Globus pallidus (tissue), 1 donor: ENCODE measurements at regions not wholly inside any gene's neighbourhood (a gene's known extent, or its start where the extent isn't known, plus 50 kb on each side); places are given as distances from the start of the nearest gene placed in this dataset.

Source experiments
- DNase-seq: peaks from one replicate; pipeline ENCODE4 v3.0.0-alpha.2; 2015; ENCODE audit warnings: low spot score

GRCh38 chr13:112225429-112226090 is 150.6 kb upstream of the SPACA7 start:
- no peak for DNase-seq

- DNase-seq = no peak
These were observed 149.7 kb upstream of the SPACA7 start for GRCh38 chr13:112226320-112227002.

- no peak for DNase-seq
These were observed 149.1 kb upstream of the SPACA7 start for GRCh38 chr13:112227031-112227430.

- no peak for DNase-seq
These were observed 146.7 kb upstream of the SPACA7 start for GRCh38 chr13:112229445-112229844.

- DNase-seq = no peak
These were observed 145.9 kb upstream of the SPACA7 start for GRCh38 chr13:112229992-112230872.

GRCh38 chr13:112231451-112232083 is 144.6 kb upstream of the SPACA7 start:
- no peak for DNase-seq

GRCh38 chr13:112233256-112233655 is 142.9 kb upstream of the SPACA7 start:
- DNase-seq = no peak

GRCh38 chr13:112233716-112234115 is 142.4 kb upstream of the SPACA7 start:
- no peak for DNase-seq

GRCh38 chr13:112234131-112234875 is 141.9 kb upstream of the SPACA7 start:
- no peak for DNase-seq

GRCh38 chr13:112236016-112236415 is 140.1 kb upstream of the SPACA7 start:
- no peak for DNase-seq

- no peak for DNase-seq
These were observed 139.5 kb upstream of the SPACA7 start for GRCh38 chr13:112236539-112237197.

GRCh38 chr13:112238436-112238995 is 137.6 kb upstream of the SPACA7 start:
- no peak for DNase-seq

- DNase-seq = no peak
These were observed 136.1 kb upstream of the SPACA7 start for GRCh38 chr13:112240076-112240475.

GRCh38 chr13:112241288-112241687 is 134.9 kb upstream of the SPACA7 start:
- DNase-seq = no peak

GRCh38 chr13:112242777-112243176 is 133.4 kb upstream of the SPACA7 start:
- no peak for DNase-seq

- no peak for DNase-seq
These were observed 132.1 kb upstream of the SPACA7 start for GRCh38 chr13:112244061-112244460.

- DNase-seq = no peak
These were observed 131.5 kb upstream of the SPACA7 start for GRCh38 chr13:112244495-112245177.

- DNase-seq = no peak
These were observed 130.9 kb upstream of the SPACA7 start for GRCh38 chr13:112245179-112245724.

GRCh38 chr13:112245989-112246388 is 130.2 kb upstream of the SPACA7 start:
- no peak for DNase-seq
